ENCODE measurements at regions not wholly inside any gene's neighbourhood (a gene's known extent, or its start where the extent isn't known, plus 50 kb on each side); places are given as distances from the start of the nearest gene placed in this dataset.

DNA sequence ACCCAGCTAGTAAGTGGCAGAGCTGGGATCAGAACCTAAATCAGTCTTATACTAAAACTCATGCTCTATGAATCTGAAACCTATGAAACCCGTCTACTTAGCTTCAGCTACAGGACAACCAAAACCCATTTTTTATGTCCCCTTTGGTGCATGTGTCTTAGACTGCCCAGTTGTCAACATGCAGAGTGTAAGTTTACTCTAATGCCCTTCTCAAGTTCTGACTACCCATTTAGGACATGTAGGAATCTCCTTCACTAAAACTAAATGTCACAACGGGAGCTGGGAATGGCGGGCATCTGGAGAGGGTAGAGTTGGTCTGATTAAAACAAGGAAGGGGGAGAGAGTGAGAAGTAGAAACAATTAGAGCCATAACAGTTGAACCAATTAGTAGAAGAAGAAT lies 167.9 kb upstream of the UBASH3B start:
- Histone ChIP-seq H3K27me3 (no peaks in the 10 kb centered on the region), H3K27ac (no peak overlapping the region), H3K4me3 (no peak overlapping the region), H3K9me3 (no peaks in the 10 kb centered on the region), H3K4me1 (no peaks in the 10 kb centered on the region), H3K36me3 (replicated peaks in 1 of 2; ENCODE audit: insufficient read depth in 1 of 2, low read depth in 2 of 2) (no peaks in the 10 kb centered on the region)
- 73 to 82% methylated on average over 3 of the region's 3 CpGs for WGBS, 2 donors
- TF ChIP-seq, protein P1, sequence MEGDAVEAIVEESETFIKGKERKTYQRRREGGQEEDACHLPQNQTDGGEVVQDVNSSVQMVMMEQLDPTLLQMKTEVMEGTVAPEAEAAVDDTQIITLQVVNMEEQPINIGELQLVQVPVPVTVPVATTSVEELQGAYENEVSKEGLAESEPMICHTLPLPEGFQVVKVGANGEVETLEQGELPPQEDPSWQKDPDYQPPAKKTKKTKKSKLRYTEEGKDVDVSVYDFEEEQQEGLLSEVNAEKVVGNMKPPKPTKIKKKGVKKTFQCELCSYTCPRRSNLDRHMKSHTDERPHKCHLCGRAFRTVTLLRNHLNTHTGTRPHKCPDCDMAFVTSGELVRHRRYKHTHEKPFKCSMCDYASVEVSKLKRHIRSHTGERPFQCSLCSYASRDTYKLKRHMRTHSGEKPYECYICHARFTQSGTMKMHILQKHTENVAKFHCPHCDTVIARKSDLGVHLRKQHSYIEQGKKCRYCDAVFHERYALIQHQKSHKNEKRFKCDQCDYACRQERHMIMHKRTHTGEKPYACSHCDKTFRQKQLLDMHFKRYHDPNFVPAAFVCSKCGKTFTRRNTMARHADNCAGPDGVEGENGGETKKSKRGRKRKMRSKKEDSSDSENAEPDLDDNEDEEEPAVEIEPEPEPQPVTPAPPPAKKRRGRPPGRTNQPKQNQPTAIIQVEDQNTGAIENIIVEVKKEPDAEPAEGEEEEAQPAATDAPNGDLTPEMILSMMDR (IDR thresholded peaks at IDR 0.05), result no peak
- no peak for TF ChIP-seq POLR2A (IDR thresholded peaks at IDR 0.05)
- no peak for DNase-seq
- no peak for ATAC-seq
- intact Hi-C loops (cut with DNase I), result no loop called here

DNA sequence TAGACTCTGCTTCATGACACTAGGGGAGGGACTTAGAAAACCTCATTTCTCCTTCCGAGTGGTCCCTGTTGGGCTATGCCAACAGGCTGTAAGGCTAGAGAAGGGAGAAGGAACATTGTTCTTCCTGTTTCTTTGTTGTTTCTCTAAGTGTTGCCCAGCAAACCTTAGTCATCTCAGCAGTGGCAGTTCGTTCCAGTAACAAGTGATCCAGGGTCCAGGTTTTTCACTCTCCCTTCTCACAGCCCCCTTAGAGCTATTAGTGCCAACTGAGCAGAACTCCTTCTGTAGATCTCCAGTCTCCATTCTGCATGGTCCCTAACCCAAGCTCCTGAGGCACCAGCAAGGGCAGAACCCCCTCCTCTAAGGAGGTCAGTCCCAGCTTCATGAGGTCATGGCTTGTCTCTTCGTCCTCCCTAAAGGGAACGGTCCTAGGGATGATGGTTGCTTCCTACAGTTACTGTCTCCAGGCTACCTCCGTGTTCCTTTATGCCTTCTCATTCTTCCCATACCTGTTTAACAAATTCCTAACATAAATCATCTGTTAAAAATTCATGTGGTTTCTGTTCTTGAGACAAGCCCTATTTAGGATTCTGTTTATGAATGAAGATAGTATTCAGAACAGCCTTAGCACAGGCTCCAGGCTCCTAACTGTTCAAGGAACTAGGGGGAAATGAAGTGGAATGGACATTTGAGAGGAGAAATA lies 168.6 kb upstream of the UBASH3B start:
- H3K27ac ChIP-seq, result no peak overlapping the region
- ATAC-seq (no peak), DNase-seq (no peak)
- H3K4me3 ChIP-seq, result no peak overlapping the region
- no peaks in the 10 kb centered on the region for H3K27me3 ChIP-seq
- intact Hi-C loops (cut with DNase I), result no loop called here
- TF ChIP-seq POLR2A (IDR thresholded peaks at IDR 0.05), result no peak
- TF ChIP-seq, protein P1 (IDR thresholded peaks at IDR 0.05), result no peak
- H3K4me1 ChIP-seq, result no peaks in the 10 kb centered on the region
- no peaks in the 10 kb centered on the region for H3K36me3 ChIP-seq (replicated peaks in 1 of 2; ENCODE audit: insufficient read depth in 1 of 2, low read depth in 2 of 2)
- WGBS, 2 donors, result 63 to 77% methylated on average over 5 of the region's 5 CpGs
- no peaks in the 10 kb centered on the region for H3K9me3 ChIP-seq

DNA sequence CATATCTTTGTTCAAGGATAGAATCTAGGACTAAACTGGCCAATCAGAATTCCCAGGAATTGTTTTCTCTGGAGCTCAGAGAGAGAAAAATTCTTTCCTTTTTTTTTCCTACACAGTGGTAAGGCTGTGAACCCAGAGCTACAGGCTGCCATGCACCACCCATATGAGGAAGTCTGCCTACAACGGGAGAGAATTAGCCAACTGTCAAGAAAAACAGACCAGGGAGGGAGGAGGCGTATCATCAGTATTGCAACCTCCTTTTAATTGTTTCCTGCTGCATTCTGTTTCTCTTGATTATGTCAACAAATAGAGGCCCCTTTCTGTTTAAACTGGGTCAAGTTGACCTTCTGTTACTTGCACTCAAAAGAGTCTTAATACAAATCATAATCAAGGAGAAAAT lies 176.5 kb upstream of the UBASH3B start:
- H3K4me3 ChIP-seq, result no peak overlapping the region
- intact Hi-C loops (cut with DNase I), result no loop called here
- no peaks in the 10 kb centered on the region for H3K36me3 ChIP-seq (replicated peaks in 1 of 2; ENCODE audit: insufficient read depth in 1 of 2, low read depth in 2 of 2)
- ATAC-seq (no peak), DNase-seq (no peak)
- H3K27me3 ChIP-seq, result no peaks in the 10 kb centered on the region
- H3K9me3 ChIP-seq, result no peaks in the 10 kb centered on the region
- TF ChIP-seq, protein P1 (IDR thresholded peaks at IDR 0.05), result no peak
- TF ChIP-seq POLR2A (IDR thresholded peaks at IDR 0.05), result no peak
- no peak overlapping the region for H3K27ac ChIP-seq
- no peaks in the 10 kb centered on the region for H3K4me1 ChIP-seq
- WGBS, 2 donors, result 44 to 53% methylated on average over 2 of the region's 2 CpGs

DNA sequence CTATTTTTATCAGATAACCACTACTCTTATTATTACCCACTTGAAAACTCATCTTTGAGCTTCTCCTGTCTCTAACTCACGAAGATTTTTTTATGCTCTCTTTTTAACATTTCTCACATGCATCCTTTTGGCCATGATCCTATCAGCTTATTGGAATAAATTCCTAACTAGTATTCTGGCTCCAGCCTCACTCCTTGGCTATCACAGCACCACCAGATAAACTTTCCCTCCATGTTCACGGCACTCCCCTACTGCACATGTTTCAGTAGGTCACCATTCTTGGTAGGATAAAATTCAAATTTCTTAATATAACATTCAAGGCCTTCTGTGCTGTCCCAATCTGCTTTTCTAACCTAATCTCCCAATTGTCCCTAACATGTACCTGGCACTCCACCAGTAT lies 186.6 kb upstream of the UBASH3B start:
- TF ChIP-seq, protein P1 (IDR thresholded peaks at IDR 0.05), result no peak
- TF ChIP-seq POLR2A (IDR thresholded peaks at IDR 0.05), result no peak
- DNase-seq (no peak), ATAC-seq (no peak)
- intact Hi-C loops (cut with DNase I), result no loop called here
- no peak overlapping the region for H3K4me3 ChIP-seq
- no peaks in the 10 kb centered on the region for H3K27me3 ChIP-seq
- H3K9me3 ChIP-seq, result no peaks in the 10 kb centered on the region
- H3K27ac ChIP-seq, result no peak overlapping the region
- no peaks in the 10 kb centered on the region for H3K4me1 ChIP-seq
- 52 to 59% methylated on average over 2 of the region's 2 CpGs for WGBS, 2 donors
- no peaks in the 10 kb centered on the region for H3K36me3 ChIP-seq (replicated peaks in 1 of 2; ENCODE audit: insufficient read depth in 1 of 2, low read depth in 2 of 2)

DNA sequence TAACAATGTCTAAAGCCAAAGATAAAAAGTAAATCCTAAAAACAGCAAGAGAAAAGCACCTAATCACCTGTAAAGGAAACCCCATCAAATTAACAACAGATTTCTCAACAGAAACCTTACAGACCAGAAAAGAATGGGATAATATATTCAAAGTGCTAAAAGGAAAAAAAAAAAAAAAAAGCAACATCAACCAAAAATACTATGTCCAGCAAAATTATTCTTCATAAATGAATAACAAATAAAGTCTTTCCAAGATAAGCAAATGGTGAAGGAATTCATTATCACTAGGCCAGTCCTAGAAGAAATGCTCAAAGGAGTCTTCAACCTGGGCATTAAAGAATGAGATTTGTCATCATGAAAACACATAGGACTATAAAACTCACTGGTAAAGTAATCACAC lies 192.0 kb upstream of the UBASH3B start:
- intact Hi-C loops (cut with DNase I), result no loop called here
- TF ChIP-seq, protein P1 (IDR thresholded peaks at IDR 0.05), result no peak
- TF ChIP-seq POLR2A (IDR thresholded peaks at IDR 0.05), result no peak
- Histone ChIP-seq H3K4me3 (no peak overlapping the region), H3K4me1 (no peaks in the 10 kb centered on the region), H3K27ac (no peak overlapping the region), H3K9me3 (peaks cover 0 to 3% (median 0%) of the 10 kb centered on the region in 3 donors), H3K36me3 (replicated peaks in 1 of 2; ENCODE audit: insufficient read depth in 1 of 2, low read depth in 2 of 2) (no peaks in the 10 kb centered on the region), H3K27me3 (no peaks in the 10 kb centered on the region)
- ATAC-seq, result no peak
- no peak for DNase-seq

Measured in body of pancreas (tissue), 4 donors.